ENCODE measurements at regions not wholly inside any gene's neighbourhood (a gene's known extent, or its start where the extent isn't known, plus 50 kb on each side); places are given as distances from the start of the nearest gene placed in this dataset.

GRCh38 chr6:167405778-167406532, 81.1 kb downstream of the TTLL2 start:
- CTCF ChIA-PET (ENCODE audit: low intra/inter-chr PET ratio, low total read pairs): no interaction called here
- FAIRE-seq (no peak), ATAC-seq (no peak), DNase-seq (ENCODE audit: low spot score) (no peak)
- Histone ChIP-seq H3K4me1 (ENCODE audit: insufficient read depth, low read length) (peaks cover 83% of the 10 kb centered on the region), H3K27ac (ENCODE audit: extremely low read length, insufficient read depth, low read length) (no peak overlapping the region), H4K20me1 (ENCODE audit: insufficient read depth, low read length) (no peaks in the 10 kb centered on the region), H3K4me2 (ENCODE audit: low read depth, low read length) (no peak overlapping the region; the same call in 1 of the 2 replicates), H3K9ac (ENCODE audit: insufficient read depth, low read depth, low read length) (no peak overlapping the region), H3K27me3 (ENCODE audit: control insufficient read depth in 1 of 2, insufficient read depth in 2 of 2, low read length in 2 of 2) (peaks cover 18 to 56% of the 10 kb centered on the region in 2 experiments; a peak in 4 of 5 replicates), H3K4me3 (replicated peaks in 1 of 3; ENCODE audit: insufficient read depth in 1 of 3, low read depth in 2 of 3, low read length in 3 of 3) (no peak overlapping the region), H3K36me3 (replicated peaks in 1 of 2; ENCODE audit: control insufficient read depth in 1 of 2, insufficient read depth in 2 of 2, low read length in 2 of 2) (no peaks in the 10 kb centered on the region), H3K79me2 (ENCODE audit: insufficient read depth, low read length) (no peaks in the 10 kb centered on the region), H3K9me3 (ENCODE audit: low read length) (no peaks in the 10 kb centered on the region), H2AFZ (ENCODE audit: low read length) (no peak overlapping the region)
- POLR2A ChIA-PET: no interaction called here
- BruUV-seq (replicated peaks): no TSS peak
- 54% methylated on average over 13 of the region's 14 CpGs for WGBS (ENCODE audit: low lambda C conversion rate)
- intact Hi-C loops (cut with micrococcal nuclease; ENCODE audit: unreplicated experiment): no loop called here
- in situ Hi-C loops (cut with HindIII; ENCODE audit: extremely low pct_ligation_motif_present, low pct_unique_long_range_greater_than_20kb): no loop called here
- 0 out of 2 replicates have a peak, but pooled peaks have one; percentile 80 for TF ChIP-seq FOXO4 (CRISPR knock-in tag; conservative IDR thresholded peaks at IDR 0.05)
- TF ChIP-seq TBX3 (IDR thresholded peaks at IDR 0.05; ENCODE audit: borderline replicate concordance): no peak
- TF ChIP-seq IRF1 (CRISPR knock-in tag; IDR thresholded peaks at IDR 0.05; ENCODE audit: low read depth): no peak
- TF ChIP-seq GATAD1 (CRISPR knock-in tag; IDR thresholded peaks at IDR 0.05): no peak
- no peak for TF ChIP-seq ZNF75D (CRISPR knock-in tag; IDR thresholded peaks at IDR 0.05; ENCODE audit: borderline replicate concordance)
- peak; percentile 46; the same call in 1 of the 2 replicates for TF ChIP-seq ZNF770 (CRISPR knock-in tag; IDR thresholded peaks at IDR 0.05)
- no peak for TF ChIP-seq ZZZ3 (CRISPR knock-in tag; IDR thresholded peaks at IDR 0.05; ENCODE audit: borderline replicate concordance)
- no peak for TF ChIP-seq ZNF703 (CRISPR knock-in tag; IDR thresholded peaks at IDR 0.05; ENCODE audit: borderline replicate concordance)
- no peak for TF ChIP-seq BCLAF1 (IDR thresholded peaks at IDR 0.05)
- TF ChIP-seq, protein P1, sequence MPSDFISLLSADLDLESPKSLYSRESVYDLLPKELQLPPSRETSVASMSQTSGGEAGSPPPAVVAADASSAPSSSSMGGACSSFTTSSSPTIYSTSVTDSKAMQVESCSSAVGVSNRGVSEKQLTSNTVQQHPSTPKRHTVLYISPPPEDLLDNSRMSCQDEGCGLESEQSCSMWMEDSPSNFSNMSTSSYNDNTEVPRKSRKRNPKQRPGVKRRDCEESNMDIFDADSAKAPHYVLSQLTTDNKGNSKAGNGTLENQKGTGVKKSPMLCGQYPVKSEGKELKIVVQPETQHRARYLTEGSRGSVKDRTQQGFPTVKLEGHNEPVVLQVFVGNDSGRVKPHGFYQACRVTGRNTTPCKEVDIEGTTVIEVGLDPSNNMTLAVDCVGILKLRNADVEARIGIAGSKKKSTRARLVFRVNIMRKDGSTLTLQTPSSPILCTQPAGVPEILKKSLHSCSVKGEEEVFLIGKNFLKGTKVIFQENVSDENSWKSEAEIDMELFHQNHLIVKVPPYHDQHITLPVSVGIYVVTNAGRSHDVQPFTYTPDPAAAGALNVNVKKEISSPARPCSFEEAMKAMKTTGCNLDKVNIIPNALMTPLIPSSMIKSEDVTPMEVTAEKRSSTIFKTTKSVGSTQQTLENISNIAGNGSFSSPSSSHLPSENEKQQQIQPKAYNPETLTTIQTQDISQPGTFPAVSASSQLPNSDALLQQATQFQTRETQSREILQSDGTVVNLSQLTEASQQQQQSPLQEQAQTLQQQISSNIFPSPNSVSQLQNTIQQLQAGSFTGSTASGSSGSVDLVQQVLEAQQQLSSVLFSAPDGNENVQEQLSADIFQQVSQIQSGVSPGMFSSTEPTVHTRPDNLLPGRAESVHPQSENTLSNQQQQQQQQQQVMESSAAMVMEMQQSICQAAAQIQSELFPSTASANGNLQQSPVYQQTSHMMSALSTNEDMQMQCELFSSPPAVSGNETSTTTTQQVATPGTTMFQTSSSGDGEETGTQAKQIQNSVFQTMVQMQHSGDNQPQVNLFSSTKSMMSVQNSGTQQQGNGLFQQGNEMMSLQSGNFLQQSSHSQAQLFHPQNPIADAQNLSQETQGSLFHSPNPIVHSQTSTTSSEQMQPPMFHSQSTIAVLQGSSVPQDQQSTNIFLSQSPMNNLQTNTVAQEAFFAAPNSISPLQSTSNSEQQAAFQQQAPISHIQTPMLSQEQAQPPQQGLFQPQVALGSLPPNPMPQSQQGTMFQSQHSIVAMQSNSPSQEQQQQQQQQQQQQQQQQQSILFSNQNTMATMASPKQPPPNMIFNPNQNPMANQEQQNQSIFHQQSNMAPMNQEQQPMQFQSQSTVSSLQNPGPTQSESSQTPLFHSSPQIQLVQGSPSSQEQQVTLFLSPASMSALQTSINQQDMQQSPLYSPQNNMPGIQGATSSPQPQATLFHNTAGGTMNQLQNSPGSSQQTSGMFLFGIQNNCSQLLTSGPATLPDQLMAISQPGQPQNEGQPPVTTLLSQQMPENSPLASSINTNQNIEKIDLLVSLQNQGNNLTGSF (CRISPR knock-in tag; IDR thresholded peaks at IDR 0.05): no peak
